Glutamatergic neuron (in vitro differentiated cells): ENCODE measurements at regions not wholly inside any gene's neighbourhood (a gene's known extent, or its start where the extent isn't known, plus 50 kb on each side); places are given as distances from the start of the nearest gene placed in this dataset.
"Not testable (repeated sequence)": the region's sequence is repeated elsewhere in the genome, so short reads cannot be mapped to it uniquely, and the experiment has no call there.

Source experiments
- DNase-seq: peaks from one replicate; pipeline ENCODE4 v3.0.0; 2022
- H3K27ac Mint-ChIP-seq: one replicate; pipeline ENCODE4 v1.8.0; 2020; ENCODE audit warnings: mild to moderate bottlenecking, mixed read lengths, inconsistent platforms; ENCODE audit not compliant: unreplicated experiment
- H3K27me3 Mint-ChIP-seq: one replicate; pipeline ENCODE4 v1.8.0; 2020; ENCODE audit warnings: mild to moderate bottlenecking, moderate library complexity, mixed read lengths, inconsistent platforms; ENCODE audit not compliant: unreplicated experiment
- H3K36me3 Mint-ChIP-seq: one replicate; pipeline ENCODE4 v1.8.0; 2020; ENCODE audit warnings: mild to moderate bottlenecking, mixed read lengths, inconsistent platforms; ENCODE audit not compliant: unreplicated experiment
- H3K4me1 Mint-ChIP-seq: one replicate; pipeline ENCODE4 v1.8.0; 2020; ENCODE audit warnings: mild to moderate bottlenecking, low read depth, mixed read lengths, inconsistent platforms; ENCODE audit not compliant: unreplicated experiment
- H3K4me3 Mint-ChIP-seq: one replicate; pipeline ENCODE4 v1.8.0; 2020; ENCODE audit warnings: mild to moderate bottlenecking, mixed read lengths, inconsistent platforms; ENCODE audit not compliant: unreplicated experiment
- H3K9me3 Mint-ChIP-seq: one replicate; pipeline ENCODE4 v1.8.0; 2020; ENCODE audit warnings: mild to moderate bottlenecking, moderate library complexity, mixed read lengths, inconsistent platforms; ENCODE audit not compliant: unreplicated experiment

- H3K27me3 Mint-ChIP-seq, H3K9me3 Mint-ChIP-seq, DNase-seq, H3K36me3 Mint-ChIP-seq, H3K4me3 Mint-ChIP-seq, H3K4me1 Mint-ChIP-seq, H3K27ac Mint-ChIP-seq: not testable (repeated sequence)
These were observed 289.4 kb downstream of the CNTNAP3B start for GRCh38 chr9:41839786-41840185.

GRCh38 chr9:41838953-41839352 is 290.3 kb downstream of the CNTNAP3B start:
- not testable (repeated sequence) for H3K4me3 Mint-ChIP-seq, DNase-seq, H3K27ac Mint-ChIP-seq, H3K27me3 Mint-ChIP-seq, H3K4me1 Mint-ChIP-seq, H3K36me3 Mint-ChIP-seq, H3K9me3 Mint-ChIP-seq

- H3K4me3 Mint-ChIP-seq, H3K36me3 Mint-ChIP-seq, H3K9me3 Mint-ChIP-seq, H3K27ac Mint-ChIP-seq, H3K27me3 Mint-ChIP-seq, DNase-seq, H3K4me1 Mint-ChIP-seq: not testable (repeated sequence)
These were observed 290.7 kb downstream of the CNTNAP3B start for GRCh38 chr9:41838562-41838851.

- H3K4me3 Mint-ChIP-seq, H3K9me3 Mint-ChIP-seq, H3K36me3 Mint-ChIP-seq, H3K4me1 Mint-ChIP-seq, H3K27ac Mint-ChIP-seq, H3K27me3 Mint-ChIP-seq, DNase-seq: not testable (repeated sequence)
These were observed 291.3 kb downstream of the CNTNAP3B start for GRCh38 chr9:41837684-41838561.

GRCh38 chr9:41833108-41833507 is 296.1 kb downstream of the CNTNAP3B start:
- not testable (repeated sequence) for H3K27me3 Mint-ChIP-seq, H3K27ac Mint-ChIP-seq, H3K9me3 Mint-ChIP-seq, H3K4me1 Mint-ChIP-seq, H3K4me3 Mint-ChIP-seq, DNase-seq, H3K36me3 Mint-ChIP-seq

GRCh38 chr9:41824723-41825122 is 304.5 kb downstream of the CNTNAP3B start:
- not testable (repeated sequence) for H3K27ac Mint-ChIP-seq, H3K27me3 Mint-ChIP-seq, H3K36me3 Mint-ChIP-seq, H3K4me1 Mint-ChIP-seq, H3K9me3 Mint-ChIP-seq, H3K4me3 Mint-ChIP-seq, DNase-seq

GRCh38 chr9:41802706-41803105 is 326.5 kb downstream of the CNTNAP3B start:
- H3K9me3 Mint-ChIP-seq, H3K27ac Mint-ChIP-seq, H3K4me1 Mint-ChIP-seq, H3K27me3 Mint-ChIP-seq, DNase-seq, H3K4me3 Mint-ChIP-seq, H3K36me3 Mint-ChIP-seq: not testable (repeated sequence)

- not testable (repeated sequence) for H3K27me3 Mint-ChIP-seq, H3K4me3 Mint-ChIP-seq, DNase-seq, H3K4me1 Mint-ChIP-seq, H3K27ac Mint-ChIP-seq, H3K36me3 Mint-ChIP-seq, H3K9me3 Mint-ChIP-seq
These were observed 330.5 kb downstream of the CNTNAP3B start for GRCh38 chr9:41798684-41799083.

- DNase-seq, H3K27me3 Mint-ChIP-seq, H3K27ac Mint-ChIP-seq, H3K4me3 Mint-ChIP-seq, H3K36me3 Mint-ChIP-seq, H3K4me1 Mint-ChIP-seq, H3K9me3 Mint-ChIP-seq: not testable (repeated sequence)
These were observed 338.4 kb downstream of the CNTNAP3B start for GRCh38 chr9:41790719-41791363.

GRCh38 chr9:41790007-41790406 is 339.2 kb downstream of the CNTNAP3B start:
- not testable (repeated sequence) for H3K36me3 Mint-ChIP-seq, H3K27me3 Mint-ChIP-seq, H3K9me3 Mint-ChIP-seq, DNase-seq, H3K4me3 Mint-ChIP-seq, H3K4me1 Mint-ChIP-seq, H3K27ac Mint-ChIP-seq

- not testable (repeated sequence) for H3K36me3 Mint-ChIP-seq, H3K9me3 Mint-ChIP-seq, H3K4me1 Mint-ChIP-seq, H3K27me3 Mint-ChIP-seq, H3K4me3 Mint-ChIP-seq, H3K27ac Mint-ChIP-seq, DNase-seq
These were observed 339.8 kb downstream of the CNTNAP3B start for GRCh38 chr9:41789387-41789786.

GRCh38 chr9:41787951-41788350 is 341.3 kb downstream of the CNTNAP3B start:
- not testable (repeated sequence) for H3K9me3 Mint-ChIP-seq, H3K4me3 Mint-ChIP-seq, H3K36me3 Mint-ChIP-seq, DNase-seq, H3K27me3 Mint-ChIP-seq, H3K27ac Mint-ChIP-seq, H3K4me1 Mint-ChIP-seq
